HG03097 (cell line): ENCODE measurements at regions not wholly inside any gene's neighbourhood (a gene's known extent, or its start where the extent isn't known, plus 50 kb on each side); places are given as distances from the start of the nearest gene placed in this dataset.

Source experiments
- ATAC-seq: cut with Tn5 transposase; IDR thresholded peaks from one replicate; pipeline ENCODE4 v1.9.1; 2021; ENCODE audit not compliant: unreplicated experiment, low FRiP score

GRCh38 chr5:56361398-56361797 is 128.3 kb upstream of the ANKRD55 start:
- no peak for ATAC-seq

GRCh38 chr5:56360816-56361215 is 127.7 kb upstream of the ANKRD55 start:
- ATAC-seq = no peak

- ATAC-seq = no peak
These were observed 126.9 kb upstream of the ANKRD55 start for GRCh38 chr5:56359809-56360685.

GRCh38 chr5:56358703-56359681 is 125.9 kb upstream of the ANKRD55 start:
- ATAC-seq = no peak

- ATAC-seq = no peak
These were observed 124.9 kb upstream of the ANKRD55 start for GRCh38 chr5:56358046-56358445.

- ATAC-seq = no peak
These were observed 124.3 kb upstream of the ANKRD55 start for GRCh38 chr5:56357426-56357825.

GRCh38 chr5:56356836-56357160 is 123.7 kb upstream of the ANKRD55 start:
- ATAC-seq = no peak

- no peak for ATAC-seq
These were observed 123.1 kb upstream of the ANKRD55 start for GRCh38 chr5:56356121-56356835.

GRCh38 chr5:56354836-56355235 is 121.7 kb upstream of the ANKRD55 start:
- ATAC-seq = no peak

GRCh38 chr5:56352808-56353590 is 119.9 kb upstream of the ANKRD55 start:
- no peak for ATAC-seq

GRCh38 chr5:56350597-56351170 is 117.6 kb upstream of the ANKRD55 start:
- no peak for ATAC-seq

GRCh38 chr5:56350011-56350596 is 117.0 kb upstream of the ANKRD55 start:
- no peak for ATAC-seq

- ATAC-seq = no peak
These were observed 116.3 kb upstream of the ANKRD55 start for GRCh38 chr5:56349461-56349860.

GRCh38 chr5:56346741-56347535 is 113.8 kb upstream of the ANKRD55 start:
- ATAC-seq = no peak

GRCh38 chr5:56346044-56346710 is 113.0 kb upstream of the ANKRD55 start:
- no peak for ATAC-seq

GRCh38 chr5:56345352-56345751 is 112.2 kb upstream of the ANKRD55 start:
- no peak for ATAC-seq

- ATAC-seq = no peak
These were observed 111.5 kb upstream of the ANKRD55 start for GRCh38 chr5:56344594-56344993.

GRCh38 chr5:56343988-56344387 is 110.9 kb upstream of the ANKRD55 start:
- ATAC-seq = no peak
